ENCODE measurements at regions not wholly inside any gene's neighbourhood (a gene's known extent, or its start where the extent isn't known, plus 50 kb on each side); places are given as distances from the start of the nearest gene placed in this dataset.

- H3K4me1 ChIP-seq (ENCODE audit: control extremely low read depth in 1 of 4, control insufficient read depth in 4 of 4, insufficient read depth in 4 of 4, low read length in 3 of 4) = no peaks in the 10 kb centered on the region
- DNase-seq = no peak
- H3K9me3 ChIP-seq (ENCODE audit: control extremely low read depth in 1 of 5, control insufficient read depth in 4 of 5, insufficient read depth in 2 of 5, low read depth in 1 of 5, low read length in 4 of 5) = no peaks in the 10 kb centered on the region
- ChIA-PET POLR2A (no interaction called here), CTCF (no interaction called here)
- WGBS (ENCODE audit: insufficient coverage) = 100% methylated on average over 1 of the region's 4 CpGs
- no peaks in the 10 kb centered on the region for H3K36me3 ChIP-seq (ENCODE audit: control insufficient read depth in 4 of 4, insufficient read depth in 4 of 4, low read length in 3 of 4)
- H3K4me3 ChIP-seq (ENCODE audit: control insufficient read depth in 1 of 7, extremely low read depth in 1 of 7, insufficient read depth in 4 of 7, low read depth in 2 of 7, low read length in 6 of 7) = no peak overlapping the region
- no peak overlapping the region for H3K27ac ChIP-seq (ENCODE audit: insufficient read depth in 1 of 2, low read depth in 1 of 2, low read length in 2 of 2, poor library complexity in 1 of 2, severe bottlenecking in 2 of 2)
- no peaks in the 10 kb centered on the region for H3K27me3 ChIP-seq (replicated peaks in 2 of 5; ENCODE audit: control insufficient read depth in 4 of 5, insufficient read depth in 5 of 5, low read length in 4 of 5)
Observed at GRCh38 chr4:156710365-156711192, 261.0 kb downstream of the PDGFC start.

DNA sequence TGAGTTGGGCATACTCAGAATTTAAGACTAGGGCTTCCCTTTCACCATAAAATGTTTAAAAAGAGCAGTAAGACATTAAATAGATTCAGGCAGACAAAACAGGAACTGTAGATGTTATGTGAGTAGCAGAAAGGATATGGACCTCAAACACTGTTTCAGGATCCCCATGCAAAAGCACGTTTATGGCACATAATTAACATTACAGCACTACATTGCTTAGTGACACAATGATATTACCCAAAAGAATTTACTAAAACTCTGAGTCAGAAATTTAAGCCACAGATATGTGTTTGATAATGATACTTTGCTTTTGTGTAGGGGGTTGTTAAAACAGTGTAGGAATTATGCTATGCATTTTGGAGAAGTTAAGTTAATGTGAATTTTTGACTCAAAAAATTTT, 266.3 kb downstream of the PDGFC start:
- Histone ChIP-seq H3K36me3 (ENCODE audit: control insufficient read depth in 4 of 4, insufficient read depth in 4 of 4, low read length in 3 of 4) (no peaks in the 10 kb centered on the region), H3K4me3 (ENCODE audit: control insufficient read depth in 1 of 7, extremely low read depth in 1 of 7, insufficient read depth in 4 of 7, low read depth in 2 of 7, low read length in 6 of 7) (no peak overlapping the region), H3K4me1 (ENCODE audit: control extremely low read depth in 1 of 4, control insufficient read depth in 4 of 4, insufficient read depth in 4 of 4, low read length in 3 of 4) (peaks cover 0 to 4% (median 0%) of the 10 kb centered on the region in 4 experiments), H3K27me3 (replicated peaks in 2 of 5; ENCODE audit: control insufficient read depth in 4 of 5, insufficient read depth in 5 of 5, low read length in 4 of 5) (no peaks in the 10 kb centered on the region), H3K9me3 (ENCODE audit: control extremely low read depth in 1 of 5, control insufficient read depth in 4 of 5, insufficient read depth in 2 of 5, low read depth in 1 of 5, low read length in 4 of 5) (no peaks in the 10 kb centered on the region), H3K27ac (ENCODE audit: insufficient read depth in 1 of 2, low read depth in 1 of 2, low read length in 2 of 2, poor library complexity in 1 of 2, severe bottlenecking in 2 of 2) (no peak overlapping the region)
- peak in 1 of 3 donors; percentile 7 for DNase-seq
- ChIA-PET POLR2A (no interaction called here), CTCF (no interaction called here)
- no CpG with 5 or more reads among the region's 1 CpG for WGBS (ENCODE audit: insufficient coverage)

DNA sequence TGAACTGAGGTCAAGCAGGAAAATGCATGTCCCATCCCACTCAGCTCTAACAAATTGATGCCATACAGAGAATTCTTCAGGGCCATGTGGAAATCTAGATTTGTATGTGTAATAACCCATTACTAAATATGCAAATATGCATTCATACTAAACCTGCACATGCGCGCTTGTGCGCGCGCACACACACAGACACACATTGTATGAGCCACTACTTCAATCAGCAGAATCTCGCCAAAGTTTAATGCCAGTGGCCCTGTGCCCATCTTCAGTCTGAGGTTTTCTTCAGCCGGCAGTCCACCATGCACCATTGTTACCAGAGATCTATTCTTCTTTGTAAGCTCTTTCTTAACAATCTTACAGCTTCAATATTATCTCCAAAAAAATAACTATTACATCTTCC, 276.4 kb downstream of the PDGFC start:
- H3K27me3 ChIP-seq (replicated peaks in 2 of 5; ENCODE audit: control insufficient read depth in 4 of 5, insufficient read depth in 5 of 5, low read length in 4 of 5) = no peaks in the 10 kb centered on the region
- H3K27ac ChIP-seq (ENCODE audit: insufficient read depth in 1 of 2, low read depth in 1 of 2, low read length in 2 of 2, poor library complexity in 1 of 2, severe bottlenecking in 2 of 2) = no peak overlapping the region
- no peak overlapping the region for H3K4me3 ChIP-seq (ENCODE audit: control insufficient read depth in 1 of 7, extremely low read depth in 1 of 7, insufficient read depth in 4 of 7, low read depth in 2 of 7, low read length in 6 of 7)
- POLR2A ChIA-PET = no interaction called here
- H3K4me1 ChIP-seq (ENCODE audit: control extremely low read depth in 1 of 4, control insufficient read depth in 4 of 4, insufficient read depth in 4 of 4, low read length in 3 of 4) = no peaks in the 10 kb centered on the region
- CTCF ChIA-PET = no interaction called here
- H3K36me3 ChIP-seq (ENCODE audit: control insufficient read depth in 4 of 4, insufficient read depth in 4 of 4, low read length in 3 of 4) = no peaks in the 10 kb centered on the region
- no peak for DNase-seq
- peaks cover 0 to 1% (median 0%) of the 10 kb centered on the region in 5 experiments for H3K9me3 ChIP-seq (ENCODE audit: control extremely low read depth in 1 of 5, control insufficient read depth in 4 of 5, insufficient read depth in 2 of 5, low read depth in 1 of 5, low read length in 4 of 5)
- 93% methylated on average over 7 of the region's 7 CpGs for WGBS (ENCODE audit: insufficient coverage)

DNA sequence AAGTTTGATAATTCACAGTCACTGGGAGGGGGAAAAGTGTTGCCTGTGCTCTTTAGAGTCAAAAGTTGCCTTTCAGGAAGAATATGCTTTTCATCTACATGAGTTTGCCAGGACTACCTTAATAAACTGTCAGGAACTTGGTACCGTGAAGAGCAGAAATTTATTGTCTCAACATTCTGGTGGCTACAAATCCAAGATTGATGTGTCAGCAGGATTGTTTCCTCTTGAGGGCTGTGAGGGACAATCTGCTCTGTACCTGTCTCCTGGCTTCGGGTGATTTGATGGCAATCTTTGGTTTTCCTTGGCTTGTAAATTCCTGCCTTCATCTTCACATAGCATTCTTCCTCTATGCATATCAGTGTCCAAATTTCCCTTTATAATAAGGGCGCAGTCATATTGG, 277.2 kb downstream of the PDGFC start:
- ChIA-PET POLR2A (interaction anchor here (0.6 kb wide), 1 partner anchor 365 kb away, joined by 3 read pairs; no protein-coding TSS in a partner anchor), CTCF (no interaction called here)
- Histone ChIP-seq H3K36me3 (ENCODE audit: control insufficient read depth in 4 of 4, insufficient read depth in 4 of 4, low read length in 3 of 4) (no peaks in the 10 kb centered on the region), H3K4me3 (ENCODE audit: control insufficient read depth in 1 of 7, extremely low read depth in 1 of 7, insufficient read depth in 4 of 7, low read depth in 2 of 7, low read length in 6 of 7) (no peak overlapping the region), H3K27me3 (replicated peaks in 2 of 5; ENCODE audit: control insufficient read depth in 4 of 5, insufficient read depth in 5 of 5, low read length in 4 of 5) (no peaks in the 10 kb centered on the region), H3K4me1 (ENCODE audit: control extremely low read depth in 1 of 4, control insufficient read depth in 4 of 4, insufficient read depth in 4 of 4, low read length in 3 of 4) (no peaks in the 10 kb centered on the region), H3K9me3 (ENCODE audit: control extremely low read depth in 1 of 5, control insufficient read depth in 4 of 5, insufficient read depth in 2 of 5, low read depth in 1 of 5, low read length in 4 of 5) (peaks cover 0 to 1% (median 0%) of the 10 kb centered on the region in 5 experiments), H3K27ac (ENCODE audit: insufficient read depth in 1 of 2, low read depth in 1 of 2, low read length in 2 of 2, poor library complexity in 1 of 2, severe bottlenecking in 2 of 2) (no peak overlapping the region)
- WGBS (ENCODE audit: insufficient coverage) = 46% methylated on average over 3 of the region's 3 CpGs
- no peak for DNase-seq

GRCh38 chr4:156693557-156693956, 278.0 kb downstream of the PDGFC start:
- H3K36me3 ChIP-seq (ENCODE audit: control insufficient read depth in 4 of 4, insufficient read depth in 4 of 4, low read length in 3 of 4) = no peaks in the 10 kb centered on the region
- 100% methylated on average over 1 of the region's 1 CpG for WGBS (ENCODE audit: insufficient coverage)
- H3K27me3 ChIP-seq (replicated peaks in 2 of 5; ENCODE audit: control insufficient read depth in 4 of 5, insufficient read depth in 5 of 5, low read length in 4 of 5) = no peaks in the 10 kb centered on the region
- ChIA-PET CTCF (no interaction called here), POLR2A (no interaction called here)
- DNase-seq = no peak
- peaks cover 0 to 1% (median 0%) of the 10 kb centered on the region in 5 experiments for H3K9me3 ChIP-seq (ENCODE audit: control extremely low read depth in 1 of 5, control insufficient read depth in 4 of 5, insufficient read depth in 2 of 5, low read depth in 1 of 5, low read length in 4 of 5)
- H3K27ac ChIP-seq (ENCODE audit: insufficient read depth in 1 of 2, low read depth in 1 of 2, low read length in 2 of 2, poor library complexity in 1 of 2, severe bottlenecking in 2 of 2) = no peak overlapping the region
- no peaks in the 10 kb centered on the region for H3K4me1 ChIP-seq (ENCODE audit: control extremely low read depth in 1 of 4, control insufficient read depth in 4 of 4, insufficient read depth in 4 of 4, low read length in 3 of 4)
- H3K4me3 ChIP-seq (ENCODE audit: control insufficient read depth in 1 of 7, extremely low read depth in 1 of 7, insufficient read depth in 4 of 7, low read depth in 2 of 7, low read length in 6 of 7) = no peak overlapping the region

GRCh38 chr4:156692016-156692415, 279.6 kb downstream of the PDGFC start:
- H3K9me3 ChIP-seq (ENCODE audit: control extremely low read depth in 1 of 5, control insufficient read depth in 4 of 5, insufficient read depth in 2 of 5, low read depth in 1 of 5, low read length in 4 of 5) = peaks cover 0 to 1% (median 0%) of the 10 kb centered on the region in 5 experiments
- H3K4me1 ChIP-seq (ENCODE audit: control extremely low read depth in 1 of 4, control insufficient read depth in 4 of 4, insufficient read depth in 4 of 4, low read length in 3 of 4) = no peaks in the 10 kb centered on the region
- H3K4me3 ChIP-seq (ENCODE audit: control insufficient read depth in 1 of 7, extremely low read depth in 1 of 7, insufficient read depth in 4 of 7, low read depth in 2 of 7, low read length in 6 of 7) = no peak overlapping the region
- ChIA-PET CTCF (interaction anchor here (0.9 kb wide), 1 partner anchor 10 kb away, joined by 4 read pairs; no protein-coding TSS in a partner anchor), POLR2A (no interaction called here)
- no peaks in the 10 kb centered on the region for H3K36me3 ChIP-seq (ENCODE audit: control insufficient read depth in 4 of 4, insufficient read depth in 4 of 4, low read length in 3 of 4)
- H3K27ac ChIP-seq (ENCODE audit: insufficient read depth in 1 of 2, low read depth in 1 of 2, low read length in 2 of 2, poor library complexity in 1 of 2, severe bottlenecking in 2 of 2) = no peak overlapping the region
- WGBS (ENCODE audit: insufficient coverage) = 100% methylated on average over 1 of the region's 1 CpG
- no peak for DNase-seq
- no peaks in the 10 kb centered on the region for H3K27me3 ChIP-seq (replicated peaks in 2 of 5; ENCODE audit: control insufficient read depth in 4 of 5, insufficient read depth in 5 of 5, low read length in 4 of 5)

DNA sequence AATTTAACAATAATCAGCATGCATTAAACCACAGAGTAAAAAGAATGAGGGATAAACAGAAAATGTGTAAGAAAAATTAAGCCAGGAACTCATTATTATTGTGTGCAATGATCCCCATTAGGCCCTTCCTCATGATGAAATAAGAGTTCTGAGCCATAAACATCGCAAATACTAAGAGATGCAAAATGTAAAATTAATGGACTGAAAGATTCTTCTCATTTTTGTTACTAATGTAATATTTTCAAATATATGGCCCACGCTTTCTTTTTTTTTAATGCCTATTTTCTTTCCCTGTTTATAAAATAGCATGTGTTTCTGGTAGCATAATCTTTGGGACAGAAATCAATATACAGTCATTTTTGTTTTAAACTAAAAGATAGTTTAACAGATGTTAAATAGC, 281.0 kb downstream of the PDGFC start:
- H3K27ac ChIP-seq (ENCODE audit: insufficient read depth in 1 of 2, low read depth in 1 of 2, low read length in 2 of 2, poor library complexity in 1 of 2, severe bottlenecking in 2 of 2) = no peak overlapping the region
- no peak overlapping the region for H3K4me3 ChIP-seq (ENCODE audit: control insufficient read depth in 1 of 7, extremely low read depth in 1 of 7, insufficient read depth in 4 of 7, low read depth in 2 of 7, low read length in 6 of 7)
- no CpG with 5 or more reads among the region's 2 CpGs for WGBS (ENCODE audit: insufficient coverage)
- DNase-seq = no peak
- no peaks in the 10 kb centered on the region for H3K36me3 ChIP-seq (ENCODE audit: control insufficient read depth in 4 of 4, insufficient read depth in 4 of 4, low read length in 3 of 4)
- H3K27me3 ChIP-seq (replicated peaks in 2 of 5; ENCODE audit: control insufficient read depth in 4 of 5, insufficient read depth in 5 of 5, low read length in 4 of 5) = no peaks in the 10 kb centered on the region
- H3K4me1 ChIP-seq (ENCODE audit: control extremely low read depth in 1 of 4, control insufficient read depth in 4 of 4, insufficient read depth in 4 of 4, low read length in 3 of 4) = no peaks in the 10 kb centered on the region
- CTCF ChIA-PET = no interaction called here
- POLR2A ChIA-PET = no interaction called here
- peaks cover 0 to 1% (median 0%) of the 10 kb centered on the region in 5 experiments for H3K9me3 ChIP-seq (ENCODE audit: control extremely low read depth in 1 of 5, control insufficient read depth in 4 of 5, insufficient read depth in 2 of 5, low read depth in 1 of 5, low read length in 4 of 5)
